ENCODE measurements at regions not wholly inside any gene's neighbourhood (a gene's known extent, or its start where the extent isn't known, plus 50 kb on each side); places are given as distances from the start of the nearest gene placed in this dataset.
"Not testable (repeated sequence)": the region's sequence is repeated elsewhere in the genome, so short reads cannot be mapped to it uniquely, and the experiment has no call there.

DNA sequence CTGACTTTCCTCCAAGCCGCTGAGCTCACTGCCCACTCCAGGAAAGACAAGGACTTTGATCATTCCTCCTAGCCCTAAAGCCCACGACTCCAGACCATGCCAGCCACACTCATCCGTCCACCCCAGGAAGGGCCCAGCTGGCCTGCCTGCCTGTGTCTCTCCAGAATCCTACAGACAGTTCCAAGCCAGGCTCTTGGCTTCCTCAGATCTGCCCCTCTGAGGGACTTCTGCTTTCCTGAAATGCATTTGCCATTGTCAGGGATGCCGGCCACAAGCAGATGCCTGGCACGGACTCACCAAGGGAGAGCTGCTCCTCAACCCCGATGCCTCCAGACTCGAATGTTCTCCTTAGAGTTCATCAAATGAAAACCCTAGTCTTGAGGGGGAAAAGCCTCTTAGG is 155.8 kb downstream of the OAT start:
- DNase-seq, result peak; percentile 43 to 55 (median 50)

DNA sequence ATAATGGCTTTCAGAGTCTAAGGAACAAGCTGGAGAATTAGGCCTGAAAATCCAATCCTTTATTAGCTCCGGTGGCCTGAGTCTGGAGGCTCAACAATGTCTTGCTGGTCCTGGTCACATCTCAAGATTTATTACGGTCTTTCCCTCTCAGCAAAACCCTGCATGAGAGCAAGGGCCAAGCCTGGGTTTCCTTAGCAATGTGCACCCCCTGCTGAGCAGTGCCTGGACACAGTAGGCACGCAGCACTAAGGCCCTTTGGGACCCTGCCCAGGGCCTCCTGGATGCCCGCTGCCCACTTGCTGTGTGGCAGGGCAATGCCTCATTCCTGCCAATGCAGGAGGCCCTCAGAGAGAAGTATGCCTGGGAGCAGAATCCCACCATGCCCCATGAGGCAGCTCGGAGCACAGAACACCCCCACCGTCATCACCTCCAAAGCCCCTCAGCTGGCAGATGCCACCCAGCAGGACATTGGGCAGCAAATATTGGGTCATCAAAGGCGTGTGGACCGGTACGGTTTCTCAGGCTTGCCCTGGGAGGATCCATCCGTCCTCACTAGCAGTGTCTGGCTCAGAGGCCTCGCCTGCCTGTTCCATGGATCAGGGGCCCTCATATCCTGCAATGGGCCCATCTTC is 156.4 kb downstream of the OAT start:
- DNase-seq, result no peak

DNA sequence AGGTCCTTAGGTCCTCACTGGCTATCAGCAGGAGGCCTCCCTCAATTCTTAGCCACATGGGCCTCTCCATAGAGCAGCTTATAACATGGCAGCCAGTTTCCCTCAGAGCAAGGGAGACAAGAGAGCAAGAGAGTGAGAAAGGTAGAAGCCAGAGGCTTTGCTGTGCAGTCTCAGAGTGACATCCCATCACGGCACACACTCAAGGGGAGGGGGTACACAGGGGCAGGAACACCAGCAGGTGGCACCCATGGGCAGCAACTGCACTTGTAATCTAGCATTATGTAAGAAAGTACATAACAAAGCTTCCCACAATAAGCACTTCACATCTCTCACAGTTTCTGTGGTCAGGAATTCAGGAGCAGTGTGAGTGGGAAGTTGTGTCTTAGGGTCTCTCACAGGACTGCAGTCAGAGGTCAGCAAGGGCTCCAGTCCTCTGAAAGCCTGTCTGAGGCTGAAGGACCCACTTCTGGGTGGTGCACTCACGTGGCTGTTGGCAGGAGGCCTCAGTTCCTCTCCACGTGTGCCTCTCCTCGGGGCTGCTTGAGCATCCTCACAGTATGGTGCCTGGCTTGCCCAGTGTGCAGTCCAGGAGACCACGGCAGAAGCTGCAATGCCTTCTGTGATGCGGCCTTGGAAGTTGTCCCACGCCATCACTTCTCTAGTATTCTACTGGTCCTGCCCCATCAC is 159.4 kb downstream of the OAT start:
- DNase-seq, result peak; percentile 45 to 59 (median 47)

DNA sequence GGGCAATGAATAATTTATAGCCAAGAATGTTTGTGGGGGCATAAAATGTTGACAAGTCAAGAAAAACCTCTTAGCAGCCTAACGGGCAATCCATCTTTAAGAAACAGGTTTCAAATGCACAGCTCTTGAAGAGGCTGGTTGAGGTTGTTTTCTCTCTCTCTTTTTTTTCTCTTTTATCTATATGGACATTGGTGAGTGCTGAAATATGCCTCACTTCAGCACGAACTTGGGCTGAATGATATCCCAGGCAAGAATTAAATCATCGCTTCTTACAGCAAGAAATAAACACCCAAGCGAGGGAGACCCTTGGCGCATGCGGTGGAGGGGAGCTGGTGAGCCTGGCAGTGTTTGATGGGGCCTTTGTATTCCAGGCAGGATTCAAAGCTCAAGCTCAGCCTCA is 160.9 kb downstream of the OAT start:
- DNase-seq, result no peak

DNA sequence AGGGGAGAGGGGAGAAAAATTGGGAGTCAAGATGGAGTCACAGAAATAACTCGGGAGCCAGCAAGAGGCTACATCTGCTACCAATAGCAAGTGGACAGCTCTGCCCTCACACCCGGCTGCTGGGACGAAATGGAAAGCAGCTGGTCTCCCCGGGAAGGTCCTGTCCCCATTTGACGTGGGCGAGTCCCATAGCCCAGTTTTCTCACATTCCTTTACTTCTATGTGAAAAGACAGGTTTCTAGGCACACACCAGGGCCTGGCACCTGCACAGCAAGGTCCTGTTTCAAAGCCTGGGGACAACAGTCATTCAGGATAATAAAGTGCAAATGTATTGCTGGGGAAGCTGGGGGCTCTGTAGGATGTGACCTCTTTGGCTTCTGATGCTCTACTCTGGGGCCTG is 162.6 kb downstream of the OAT start:
- no peak for DNase-seq

DNA sequence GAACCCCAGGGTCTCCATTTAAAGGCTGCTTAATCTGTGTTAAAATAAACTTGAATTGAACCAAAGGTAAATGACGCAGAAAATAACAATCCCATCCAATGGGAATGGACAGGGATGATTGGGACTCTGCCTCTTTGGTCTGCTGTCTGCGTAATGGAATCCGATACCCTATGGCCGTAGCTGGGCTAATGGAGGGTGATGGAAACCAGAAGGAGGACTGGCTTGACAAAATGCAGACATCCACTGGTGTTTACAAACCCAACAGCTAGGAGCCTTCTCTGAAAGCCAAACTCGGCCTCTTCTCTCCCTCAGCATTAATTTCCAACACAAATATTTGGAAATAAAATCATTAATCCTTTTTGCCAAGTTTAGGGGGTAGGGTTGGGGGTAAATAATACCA is 162.2 kb upstream of the CHST15 start:
- DNase-seq, result no peak

DNA sequence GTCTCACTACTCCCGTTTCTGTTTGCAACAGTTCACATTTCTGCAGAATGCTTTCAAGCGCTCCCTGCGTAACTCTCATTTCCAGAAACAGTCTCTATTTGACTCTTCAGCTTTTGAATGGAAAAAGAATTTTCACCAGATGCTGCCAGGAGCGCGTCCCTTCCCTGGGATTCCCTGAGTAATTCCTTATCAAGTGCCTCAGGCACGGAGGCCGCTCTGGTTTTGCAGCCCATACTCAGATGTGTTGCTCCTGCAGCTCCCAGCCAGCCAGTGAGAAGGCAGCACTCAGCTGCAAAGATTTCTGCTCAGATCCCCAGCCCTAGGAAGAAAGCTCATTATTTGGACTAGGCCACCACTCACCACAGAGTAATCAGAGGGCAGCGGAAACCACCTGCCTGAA is 161.1 kb upstream of the CHST15 start:
- DNase-seq, result no peak

DNA sequence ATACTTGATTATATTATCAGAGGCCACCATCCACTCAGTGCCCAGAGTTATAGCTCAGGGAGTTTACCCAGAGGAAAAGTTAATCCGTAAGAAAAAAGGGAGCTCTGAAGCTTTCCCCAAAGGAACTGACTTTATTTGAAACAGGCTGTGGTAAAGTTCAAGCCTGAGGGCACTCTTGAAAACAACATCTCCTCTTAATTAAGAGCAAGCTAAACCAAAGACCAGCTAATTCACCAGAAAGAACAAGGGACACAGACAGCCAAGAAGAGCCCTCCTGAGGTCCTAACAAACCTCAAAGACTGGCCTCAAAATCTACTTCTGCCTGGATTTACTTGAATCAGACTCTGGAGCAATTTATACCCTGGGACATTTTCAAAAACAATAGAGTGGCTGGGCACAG is 159.6 kb upstream of the CHST15 start:
- no peak for DNase-seq

DNA sequence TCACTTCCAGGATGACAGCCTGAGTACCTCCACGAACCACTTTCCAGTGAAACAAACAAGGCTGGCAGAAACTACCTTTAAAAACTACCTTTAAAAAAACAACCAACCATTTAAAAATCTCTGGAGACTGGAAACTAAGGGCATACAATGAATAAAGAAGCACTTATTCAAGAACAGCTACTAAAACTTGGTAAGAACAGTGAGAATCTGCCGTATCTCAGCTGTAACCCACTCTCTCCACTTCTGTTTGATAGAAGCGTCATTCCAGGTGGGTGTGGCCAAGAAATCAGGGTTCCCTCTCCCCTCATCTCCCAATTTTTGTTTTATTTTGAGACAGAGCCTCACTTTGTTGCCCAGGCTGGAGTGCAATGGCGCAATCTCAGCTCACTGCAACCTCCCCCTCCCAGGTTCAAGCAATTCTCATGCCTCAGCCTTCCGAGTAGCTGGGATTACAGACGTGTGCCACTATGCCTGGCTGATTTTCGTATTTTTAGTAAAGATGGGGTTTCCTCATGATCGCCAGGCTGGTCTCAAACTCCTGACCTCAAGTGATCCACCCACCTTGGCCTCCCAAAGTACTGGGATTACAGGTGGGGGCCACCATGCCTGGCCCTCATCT is 158.8 kb upstream of the CHST15 start:
- DNase-seq, result peak in 1 of 3 donors; percentile 29

DNA sequence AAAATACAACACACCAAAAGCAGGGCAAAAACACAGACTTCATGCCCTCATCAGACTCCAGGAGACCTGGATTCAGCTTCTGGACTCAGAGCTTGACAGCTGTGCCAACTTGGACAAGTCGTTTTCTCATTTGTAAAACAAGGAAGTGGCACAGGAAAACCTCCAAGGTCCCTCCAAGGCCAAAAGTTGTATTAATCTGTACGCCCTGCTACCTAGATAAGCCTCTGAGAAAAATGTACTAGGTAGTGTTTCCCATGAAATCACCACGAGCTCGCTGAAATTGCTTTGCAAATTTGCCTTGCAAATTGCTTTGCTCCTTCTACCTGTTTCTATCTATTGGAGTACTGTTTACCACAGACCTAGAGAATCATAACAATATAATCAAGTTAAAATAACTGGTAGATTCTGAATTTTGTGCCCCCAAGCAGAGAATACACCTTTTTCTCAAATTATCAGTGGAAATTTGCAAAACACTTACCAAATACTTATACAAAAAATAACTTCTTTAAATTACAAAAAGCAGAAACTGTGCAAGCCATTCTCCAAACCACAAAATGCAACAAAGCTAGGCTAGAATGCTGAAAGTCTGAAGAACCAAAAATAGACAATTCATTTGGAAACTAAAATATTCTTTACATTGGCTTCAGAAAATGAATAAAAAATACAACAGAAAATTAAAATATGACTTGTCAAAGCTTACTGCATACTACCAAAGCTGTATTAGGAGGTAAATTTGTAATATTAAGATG is 158.1 kb upstream of the CHST15 start:
- peak in 2 of 3 donors; percentile 32 to 44 for DNase-seq

DNA sequence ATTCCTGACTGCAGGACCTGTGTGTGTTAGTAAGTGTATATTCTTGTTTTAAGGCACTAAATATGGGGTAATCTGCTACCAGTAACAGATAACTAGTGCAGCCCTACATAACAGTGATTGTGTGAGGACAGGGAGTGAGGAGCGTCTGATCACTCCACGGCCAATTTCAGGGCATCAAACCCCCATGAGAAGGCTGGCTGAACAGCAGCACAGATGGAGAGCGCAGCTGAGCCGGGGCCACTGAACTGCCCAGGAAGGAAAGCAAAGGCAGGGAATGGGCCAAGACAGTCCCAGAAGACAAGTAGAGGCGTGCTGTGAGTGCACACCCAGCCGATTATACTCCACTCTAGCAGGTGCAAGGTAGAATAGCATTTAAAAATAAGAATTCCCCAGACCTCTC is 157.1 kb upstream of the CHST15 start:
- no peak for DNase-seq

DNA sequence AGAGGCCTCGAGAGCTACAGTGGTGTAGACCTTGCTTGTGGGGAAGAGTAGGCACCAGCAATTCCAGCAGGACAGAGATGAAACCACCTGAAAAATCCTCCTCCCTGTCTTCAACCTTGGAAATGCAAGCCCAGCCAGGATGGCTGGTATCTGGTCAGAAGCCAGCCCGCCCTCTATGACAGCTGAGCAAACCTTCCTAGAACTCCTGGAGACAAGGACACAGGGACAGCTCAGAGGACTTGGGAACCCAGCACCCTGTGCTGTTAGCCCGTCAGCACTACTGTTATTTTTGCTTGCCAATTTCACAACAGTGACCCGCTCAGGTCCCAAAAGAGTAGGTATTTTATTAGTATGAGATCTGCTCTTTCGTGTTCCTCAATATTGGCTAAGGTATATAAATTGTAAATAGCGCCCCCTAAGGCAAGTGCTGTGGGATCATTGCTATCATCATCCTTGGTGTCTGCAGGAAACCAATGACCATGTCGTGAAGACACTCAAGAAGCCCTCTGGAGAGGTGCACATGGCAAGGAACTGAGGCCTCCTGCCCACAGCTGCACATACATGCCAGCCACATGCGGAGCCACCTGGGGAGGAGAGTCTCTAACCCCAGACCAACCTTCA is 156.5 kb upstream of the CHST15 start:
- DNase-seq, result peak in 2 of 3 donors; percentile 24 to 41

DNA sequence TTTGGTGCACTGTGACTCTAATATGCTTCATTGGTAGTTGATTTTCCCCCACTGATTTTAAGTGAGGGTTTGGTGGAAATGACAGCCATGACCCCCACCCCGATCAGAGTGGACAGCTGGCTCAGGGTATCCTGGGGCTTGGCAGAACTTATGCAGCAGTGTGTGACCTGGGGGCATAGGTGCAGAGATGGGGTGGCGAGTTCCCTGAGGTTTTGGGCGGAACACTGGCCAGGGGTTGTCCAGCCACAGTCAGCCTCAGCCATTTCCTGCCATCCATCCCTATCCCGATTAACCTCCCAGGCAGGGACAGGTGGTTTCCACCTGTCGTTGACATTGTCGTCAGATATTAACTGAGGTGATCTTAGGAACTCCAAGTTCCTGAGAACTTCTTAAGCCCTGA is 155.8 kb upstream of the CHST15 start:
- DNase-seq, result no peak

DNA sequence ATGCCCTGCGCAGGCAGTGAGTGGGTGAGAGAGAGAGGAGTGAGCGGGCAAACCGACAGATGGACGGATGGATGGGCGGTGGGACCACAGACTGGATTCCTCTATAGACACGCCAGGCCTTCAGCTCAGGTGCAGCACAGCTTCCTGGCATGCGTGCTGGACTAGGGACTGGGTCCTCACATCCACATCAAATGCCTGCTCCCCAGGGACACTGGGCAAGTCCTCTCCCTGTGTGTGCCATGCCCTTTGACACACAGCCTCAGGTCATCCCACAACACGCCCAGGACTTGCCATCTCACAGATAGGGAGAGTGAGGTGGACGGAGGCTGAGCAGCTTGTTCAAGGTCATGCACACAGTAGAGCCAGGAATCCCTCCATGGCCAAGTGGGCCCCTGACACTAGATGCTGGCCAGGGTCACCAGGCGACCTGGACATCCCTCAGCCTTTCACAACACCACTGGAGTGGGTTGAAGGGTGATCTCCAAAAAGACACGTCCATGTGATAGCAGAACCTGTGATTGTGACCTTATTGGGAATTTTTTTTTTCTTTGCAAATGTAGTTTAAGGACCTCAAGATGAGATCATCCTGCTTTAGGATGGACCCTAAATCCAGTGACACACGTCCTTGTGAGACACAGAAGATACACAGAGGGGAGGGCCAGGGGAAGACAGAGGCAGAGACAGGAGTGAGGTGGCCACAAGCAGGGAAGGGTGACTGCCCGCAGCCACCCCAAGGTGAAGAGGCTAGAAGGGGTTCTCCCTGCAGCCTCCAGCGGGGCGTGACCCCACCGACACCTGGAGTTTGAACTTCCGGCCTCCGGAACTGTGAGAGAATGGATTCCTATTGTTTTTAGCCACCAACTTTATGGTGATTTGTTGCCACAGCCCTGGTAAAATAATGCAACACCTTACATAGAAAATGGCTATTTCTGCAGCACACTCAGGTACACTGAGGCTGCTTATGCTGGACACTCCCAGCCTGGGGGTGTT is 155.0 kb upstream of the CHST15 start:
- DNase-seq, result peak; percentile 44 to 59 (median 53)

DNA sequence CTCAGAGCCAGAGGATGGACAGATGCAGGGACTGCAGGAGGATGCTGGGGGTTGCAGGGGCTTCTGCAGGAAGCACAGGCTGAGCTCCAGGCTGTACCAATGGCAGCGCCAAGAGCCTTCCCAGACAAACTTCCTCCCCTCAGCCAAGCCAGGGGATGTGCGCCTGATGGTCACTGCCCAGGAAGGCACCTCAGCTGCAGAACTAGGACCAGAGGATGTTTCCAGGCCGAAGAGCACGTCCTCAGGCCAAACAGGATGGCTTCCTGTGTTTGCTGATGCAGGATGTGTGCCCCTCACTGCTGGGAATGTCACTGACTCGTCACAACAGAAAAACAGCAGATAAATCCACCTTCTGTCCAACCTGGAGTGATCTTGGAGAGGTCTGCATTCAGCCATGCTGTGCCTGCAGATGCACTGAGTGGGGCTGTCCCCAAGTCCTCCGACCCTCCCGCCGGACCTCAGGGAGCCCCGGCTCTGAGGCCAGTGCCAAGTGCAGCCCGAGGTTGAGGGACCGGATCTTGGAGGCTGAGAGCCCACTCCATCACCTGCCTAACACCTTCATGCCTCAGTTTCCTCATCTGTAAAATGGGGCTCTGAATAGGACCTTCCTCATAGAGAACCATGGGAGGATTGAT is 152.5 kb upstream of the CHST15 start:
- DNase-seq, result no peak

DNA sequence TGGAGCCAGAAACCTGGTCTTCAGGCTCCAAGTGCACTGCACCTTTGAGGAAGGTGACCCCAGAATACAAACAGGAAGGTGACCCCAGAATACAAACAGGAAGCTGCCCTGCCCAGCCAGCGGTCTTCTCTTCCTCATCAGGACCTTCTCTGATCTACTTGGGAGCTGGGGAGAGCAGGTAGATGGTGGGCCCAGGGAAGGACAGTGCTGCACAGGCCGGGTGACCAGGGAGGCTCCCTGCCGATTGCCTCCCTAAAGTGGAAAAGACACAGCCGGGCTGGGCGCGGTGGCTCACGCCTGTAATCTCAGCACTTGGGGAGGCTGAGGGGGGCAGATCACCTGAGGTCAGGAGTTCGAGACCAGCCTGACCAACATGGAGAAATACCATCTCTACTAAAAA is 151.8 kb upstream of the CHST15 start:
- no peak for DNase-seq

DNA sequence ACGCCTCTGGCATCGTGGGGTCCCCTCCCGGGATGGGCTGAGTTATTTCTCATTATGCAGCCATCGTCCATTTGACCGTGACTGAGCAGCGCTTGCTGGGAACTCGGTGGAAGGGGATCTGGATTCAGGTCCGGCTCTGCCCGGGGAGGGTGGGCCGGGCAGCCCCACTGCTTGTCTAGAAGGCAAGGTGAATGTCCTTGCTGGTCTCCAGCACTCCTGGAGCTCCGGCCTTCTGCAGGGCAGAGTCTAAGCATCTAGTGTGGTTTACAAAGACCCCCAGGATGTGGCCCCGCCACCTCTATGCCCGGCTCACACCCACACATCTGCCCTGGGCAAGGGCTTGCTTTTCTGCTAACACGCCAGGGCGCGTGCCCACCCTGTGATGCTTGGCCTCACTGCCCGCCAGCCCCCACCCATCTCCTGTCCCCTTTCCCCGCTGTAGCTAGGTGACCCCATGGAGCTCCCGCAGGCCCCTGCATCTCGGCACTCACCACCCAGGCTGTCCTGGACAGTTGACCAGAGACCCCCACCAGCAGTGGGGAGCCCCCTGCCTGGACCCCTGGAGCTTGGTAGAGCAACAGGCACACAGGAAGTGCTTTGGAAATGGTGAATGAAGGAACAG is 151.0 kb upstream of the CHST15 start:
- no peak for DNase-seq

DNA sequence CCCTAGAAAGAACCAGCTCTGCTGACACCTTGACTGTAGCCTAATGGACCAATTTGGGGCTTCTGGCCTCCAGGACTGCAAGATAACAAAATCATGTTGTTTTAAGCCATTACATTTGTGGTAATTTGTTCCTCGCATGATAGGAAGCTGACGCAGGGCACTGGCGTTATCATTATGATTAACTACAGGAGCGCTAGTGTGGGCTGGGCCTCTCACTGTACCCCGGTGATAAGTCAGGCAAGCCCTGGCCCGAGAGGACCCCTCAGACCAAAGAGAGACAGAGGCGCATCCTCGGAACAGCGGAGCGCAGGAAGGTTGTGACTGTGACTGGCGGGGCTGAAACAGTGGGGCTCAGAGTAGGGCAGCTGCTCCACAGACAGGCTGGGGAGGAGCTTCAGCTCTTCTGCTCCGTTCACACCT is 150.3 kb upstream of the CHST15 start:
- DNase-seq, result no peak

DNA sequence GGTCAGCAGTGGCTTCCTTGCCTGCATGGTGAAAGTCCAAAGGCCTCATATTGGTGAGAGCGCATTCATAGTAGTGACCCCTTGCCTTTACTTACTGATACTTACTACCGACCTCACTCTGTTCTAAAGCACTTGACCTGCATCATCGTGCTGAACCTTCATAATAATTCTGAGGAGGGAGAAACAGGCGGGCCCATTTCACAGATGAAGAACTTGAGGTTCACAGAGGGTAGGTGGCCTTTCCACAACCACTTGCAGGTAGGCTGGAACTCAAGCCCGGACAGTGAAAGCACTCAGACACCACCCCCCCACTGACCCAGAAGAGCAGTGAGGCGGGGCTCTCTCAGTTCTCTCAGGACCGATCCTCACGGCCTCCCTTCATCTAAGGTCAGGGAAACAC is 149.4 kb upstream of the CHST15 start:
- DNase-seq, result no peak

DNA sequence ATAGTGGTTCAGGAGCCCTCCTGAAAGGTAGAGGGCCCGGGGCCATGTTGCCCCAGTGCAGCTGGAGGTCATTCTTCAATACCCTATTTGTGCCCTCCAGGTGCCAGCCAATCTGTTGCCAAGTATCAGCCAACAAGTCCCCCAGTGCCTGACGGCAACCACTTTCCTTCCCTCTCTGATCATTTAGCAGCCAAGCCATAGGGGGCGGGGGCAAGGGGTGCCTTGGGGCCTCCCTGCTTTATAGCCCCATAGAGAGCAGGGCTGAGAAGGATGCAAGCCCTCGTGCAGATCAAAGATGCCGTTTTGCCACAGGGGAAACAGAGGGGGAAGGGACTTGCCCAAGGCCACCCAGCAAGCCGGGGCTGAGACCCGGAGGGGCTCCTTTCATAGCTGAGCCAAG is 149.0 kb upstream of the CHST15 start:
- no peak for DNase-seq

DNA sequence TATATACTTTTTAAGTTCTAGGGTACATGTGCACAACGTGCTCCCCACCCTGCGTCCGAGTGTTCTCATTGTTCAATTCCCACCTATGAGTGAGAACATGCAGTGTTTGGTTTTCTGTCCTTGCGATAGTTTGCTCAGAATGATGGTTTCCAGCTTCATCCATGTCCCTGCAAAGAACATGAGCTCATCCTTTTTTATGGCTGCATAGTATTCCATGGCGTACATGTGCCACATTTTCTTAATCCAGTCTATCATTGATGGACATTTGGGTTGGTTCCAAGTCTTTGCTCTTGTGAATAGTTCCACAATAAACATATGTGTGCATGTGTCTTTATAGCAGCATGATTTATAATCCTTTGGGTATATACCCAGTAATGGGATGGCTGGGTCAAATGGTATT is 148.1 kb upstream of the CHST15 start:
- not testable (repeated sequence) for DNase-seq

Data from suppressor macrophage treated with lipopolysaccharide for 1 hour (primary cell).